HG03432 (cell line): ENCODE measurements at regions not wholly inside any gene's neighbourhood (a gene's known extent, or its start where the extent isn't known, plus 50 kb on each side); places are given as distances from the start of the nearest gene placed in this dataset.
"Not testable (repeated sequence)": the region's sequence is repeated elsewhere in the genome, so short reads cannot be mapped to it uniquely, and the experiment has no call there.

Source experiments
- ATAC-seq: cut with Tn5 transposase; IDR thresholded peaks from one replicate; pipeline ENCODE4 v1.9.1; 2021; ENCODE audit warnings: mild to moderate bottlenecking, moderate library complexity; ENCODE audit not compliant: unreplicated experiment

DNA sequence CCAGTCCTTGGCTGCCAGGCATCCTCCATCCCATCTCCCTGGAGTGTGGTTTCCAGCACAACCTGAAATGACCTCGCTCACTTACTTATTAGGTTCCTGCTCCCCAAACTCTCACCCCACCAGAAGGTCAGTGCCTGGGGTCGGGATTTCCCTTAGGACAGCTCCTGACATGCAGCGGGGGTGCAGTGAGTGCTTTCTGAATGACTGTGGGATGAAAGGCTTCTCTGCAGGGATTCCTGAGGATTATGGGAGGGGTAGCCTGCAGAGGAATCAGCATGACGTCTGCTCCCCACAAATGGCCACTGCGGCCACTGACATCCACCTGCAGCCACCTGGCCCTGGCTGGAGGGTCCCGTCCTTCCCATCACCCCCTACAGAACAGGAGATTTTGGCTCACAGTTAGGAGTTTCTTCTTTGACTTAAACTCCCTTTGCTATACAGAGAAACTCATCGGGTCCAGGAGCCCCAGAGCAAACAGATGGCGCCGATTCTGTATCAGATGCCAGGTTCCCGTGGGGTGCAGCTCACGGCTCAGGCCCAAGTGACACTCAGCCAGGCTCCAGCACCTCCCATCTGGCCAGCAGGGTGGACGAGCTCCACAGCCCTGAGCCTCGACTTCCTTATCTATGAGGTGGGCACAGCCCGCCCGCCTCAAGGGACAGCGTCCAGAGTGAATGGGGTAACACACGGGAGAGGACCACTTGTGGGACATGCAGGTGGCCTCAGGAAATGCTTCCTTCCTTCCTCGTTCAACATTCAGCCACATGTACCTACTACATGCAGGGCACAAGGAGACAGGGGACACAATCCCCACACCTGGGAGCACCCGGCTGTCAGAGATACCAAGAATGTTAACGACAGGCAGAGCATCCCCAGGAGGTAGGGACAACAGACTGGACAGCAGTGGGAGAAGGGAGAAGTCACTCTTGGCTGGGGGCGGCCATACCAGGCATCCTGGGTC, 69.8 kb downstream of the RMI2 start:
- ATAC-seq: no peak

DNA sequence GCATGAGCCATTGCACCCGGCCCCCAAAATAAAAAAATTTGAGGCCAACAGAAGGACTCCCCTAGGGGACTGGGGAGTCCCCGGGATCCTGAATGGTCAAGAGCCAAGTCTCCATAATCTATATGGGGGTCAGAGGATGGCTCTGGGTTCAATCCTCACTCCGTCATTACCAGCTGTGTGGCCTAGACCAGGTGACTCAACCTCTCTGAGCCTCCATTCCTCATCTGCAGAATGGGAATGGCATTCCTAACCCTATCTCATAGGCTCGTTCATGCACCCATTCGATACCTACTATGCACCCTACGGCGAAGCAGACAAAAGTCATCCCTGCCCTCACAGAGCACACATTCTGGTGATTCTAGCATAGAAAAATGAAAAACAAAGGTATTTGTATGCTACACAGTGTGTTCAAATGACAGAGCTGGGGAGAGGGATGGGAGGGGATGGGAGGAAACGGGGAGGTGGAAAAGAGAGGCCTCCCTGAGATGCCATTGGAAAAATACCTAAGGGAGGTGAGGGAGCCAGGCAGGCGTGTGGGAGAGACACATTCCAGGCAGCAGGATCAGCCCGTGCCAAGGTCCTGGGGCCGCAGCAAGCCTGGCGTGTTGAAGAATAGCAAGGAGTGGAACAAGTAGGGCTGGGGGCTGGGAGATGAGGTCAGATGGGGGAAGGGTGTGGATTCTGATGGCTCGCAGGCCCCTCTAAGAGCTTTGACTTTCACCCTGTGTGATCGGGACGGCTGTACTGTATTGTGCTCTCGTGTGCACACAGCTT, 71.2 kb downstream of the RMI2 start:
- no peak for ATAC-seq

DNA sequence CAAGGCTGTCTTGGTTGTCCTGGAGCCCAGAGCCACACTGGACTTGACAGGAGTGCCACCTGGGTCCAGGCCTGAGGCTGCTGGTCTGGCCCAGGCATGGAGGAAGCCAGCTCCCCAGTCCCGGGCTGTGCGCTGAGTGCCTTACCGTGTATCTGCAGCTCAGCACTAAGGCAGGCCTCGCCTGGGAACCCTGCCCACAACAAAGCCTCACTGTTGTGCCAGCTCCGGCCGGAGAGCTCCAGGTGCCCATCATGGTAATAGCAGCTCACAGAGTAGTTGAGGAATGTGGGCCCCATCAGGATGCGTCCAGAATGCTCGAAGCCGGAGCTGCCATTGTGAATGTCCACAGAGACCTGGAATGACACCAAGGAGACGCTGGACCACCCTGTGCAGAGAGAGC, 72.2 kb downstream of the RMI2 start:
- ATAC-seq: no peak

DNA sequence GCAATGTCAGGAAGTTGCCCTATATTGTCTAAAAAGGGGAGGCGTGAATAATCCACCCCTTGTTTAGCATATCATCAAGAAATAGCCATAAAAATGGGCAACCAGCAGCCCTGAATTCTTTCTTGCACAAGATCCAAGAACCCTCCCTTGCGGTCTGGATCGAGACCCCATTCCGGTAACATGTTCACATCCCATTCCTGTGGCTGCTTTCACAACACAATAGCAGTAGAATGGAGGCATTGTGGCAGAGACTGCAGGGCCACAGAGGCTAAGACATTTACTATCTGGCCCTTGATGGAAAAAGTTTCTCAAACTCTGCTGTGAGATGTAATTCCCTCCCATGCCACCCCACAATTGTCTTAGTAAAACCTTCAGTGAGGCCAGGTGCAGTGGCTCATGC, 73.2 kb downstream of the RMI2 start:
- ATAC-seq: no peak

DNA sequence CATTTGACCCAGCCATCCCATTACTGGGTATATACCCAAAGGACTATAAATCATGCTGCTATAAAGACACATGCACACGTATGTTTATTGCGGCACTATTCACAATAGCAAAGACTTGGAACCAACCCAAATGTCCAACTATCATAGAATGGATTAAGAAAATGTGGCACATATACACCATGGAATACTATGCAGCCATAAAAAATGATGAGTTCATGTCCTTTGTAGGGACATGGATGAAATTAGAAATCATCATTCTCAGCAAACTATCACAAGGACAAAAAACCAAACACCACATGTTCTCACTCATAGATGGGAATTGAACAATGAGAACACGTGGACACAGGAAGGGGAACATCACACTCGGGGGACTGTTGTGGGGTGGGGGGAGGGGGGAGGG, 74.8 kb downstream of the RMI2 start:
- ATAC-seq: not testable (repeated sequence)

DNA sequence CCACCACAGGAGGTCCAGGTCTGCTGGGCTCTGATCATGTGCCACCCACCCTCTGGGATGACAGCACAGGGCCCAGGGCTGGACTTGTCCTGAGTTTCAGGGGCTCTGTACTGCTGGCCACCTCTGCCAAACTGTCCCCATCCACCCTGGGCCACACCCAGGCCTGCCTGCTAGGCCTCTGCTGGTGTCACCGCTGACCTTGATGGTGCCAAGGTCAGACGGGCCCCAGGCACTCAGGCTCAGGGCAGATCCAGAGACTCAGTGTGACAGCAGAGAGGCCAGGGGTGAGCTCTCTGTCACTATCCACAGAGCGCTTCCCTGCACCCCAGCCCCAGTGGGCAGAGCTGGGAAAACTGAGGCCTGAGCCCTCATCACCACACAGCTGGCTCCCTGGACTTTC, 75.6 kb downstream of the RMI2 start:
- ATAC-seq: no peak

DNA sequence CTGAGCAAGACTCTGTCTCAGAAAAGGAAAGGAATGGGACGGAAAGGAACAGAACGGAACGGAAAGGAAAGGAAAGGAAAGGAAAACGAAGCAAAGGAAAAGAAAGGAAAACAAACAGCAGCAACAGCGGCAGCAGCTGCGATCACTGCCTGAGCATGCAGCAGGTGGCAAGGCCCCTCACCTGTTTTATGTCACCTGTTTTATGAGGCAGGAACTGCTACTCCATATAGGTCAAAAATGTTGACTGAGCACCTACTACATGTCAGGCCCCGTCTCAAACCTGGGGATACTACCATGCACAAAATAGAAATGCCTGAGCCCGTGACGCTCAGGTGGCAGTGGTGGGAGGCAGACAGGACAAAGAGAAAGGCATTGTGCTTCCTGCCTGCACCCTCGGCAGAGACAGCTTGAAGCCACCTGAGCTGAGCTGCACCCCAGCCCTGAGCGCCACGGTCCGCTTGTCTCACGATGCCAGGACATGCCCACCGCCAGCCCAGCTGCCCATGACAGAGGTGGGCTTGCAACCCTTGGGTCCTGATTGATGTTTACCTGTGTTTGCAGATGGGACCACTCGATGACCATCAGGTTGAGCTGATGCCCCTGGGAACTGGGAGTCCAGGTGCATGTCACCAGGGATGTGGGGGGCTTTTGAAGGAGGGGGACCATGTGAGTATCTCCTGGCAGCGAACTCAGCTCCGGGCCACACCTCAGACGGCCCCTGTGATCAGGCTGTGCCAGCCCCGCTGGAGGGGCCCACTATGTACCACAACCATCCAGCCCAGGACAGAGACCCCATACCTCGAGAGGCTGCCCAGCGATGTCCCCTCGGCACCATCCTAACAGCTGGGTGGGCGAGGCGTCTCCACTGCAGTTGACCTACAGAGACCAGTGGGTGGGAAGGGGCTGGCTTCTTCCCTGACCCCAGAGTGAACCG, 77.4 kb downstream of the RMI2 start:
- no peak for ATAC-seq

DNA sequence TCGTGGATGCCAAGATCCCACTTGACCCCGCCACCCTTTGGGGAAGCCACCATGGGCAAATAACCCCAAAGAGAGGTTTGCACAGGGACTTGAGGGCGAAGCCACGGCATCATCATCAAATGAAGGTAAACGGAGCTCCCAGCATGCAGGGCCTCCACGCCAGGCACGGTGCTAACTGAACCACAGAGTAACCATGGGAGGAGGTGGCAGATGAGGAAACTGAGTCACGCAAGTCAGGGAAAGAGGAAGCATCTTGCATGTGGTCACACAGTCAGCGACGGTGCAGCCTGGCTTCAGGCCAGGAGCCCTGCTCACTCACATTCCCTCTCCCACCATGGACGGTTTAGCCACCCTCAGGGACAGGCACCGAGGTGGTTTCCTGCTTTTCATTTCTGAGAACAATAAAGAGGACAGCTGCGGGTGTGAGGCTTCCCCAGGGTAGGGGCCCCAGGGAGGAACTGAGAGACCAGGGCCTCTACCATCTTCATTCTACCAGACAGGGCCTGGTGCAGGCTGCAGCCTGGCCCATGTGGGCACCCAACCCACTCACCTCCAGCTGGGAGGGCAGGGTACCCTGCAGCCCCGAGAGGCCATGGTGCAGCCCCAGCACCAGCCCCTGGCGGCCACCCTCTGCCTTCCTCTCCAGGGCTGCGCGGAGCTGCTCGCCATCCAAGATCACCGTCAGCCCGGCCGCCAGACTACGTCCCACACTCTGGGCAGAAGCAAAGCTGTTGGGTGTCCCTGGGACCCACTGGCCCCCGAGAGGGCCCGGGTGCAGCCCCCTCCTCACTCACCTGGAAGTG, 78.3 kb downstream of the RMI2 start:
- ATAC-seq: peak; percentile 46

DNA sequence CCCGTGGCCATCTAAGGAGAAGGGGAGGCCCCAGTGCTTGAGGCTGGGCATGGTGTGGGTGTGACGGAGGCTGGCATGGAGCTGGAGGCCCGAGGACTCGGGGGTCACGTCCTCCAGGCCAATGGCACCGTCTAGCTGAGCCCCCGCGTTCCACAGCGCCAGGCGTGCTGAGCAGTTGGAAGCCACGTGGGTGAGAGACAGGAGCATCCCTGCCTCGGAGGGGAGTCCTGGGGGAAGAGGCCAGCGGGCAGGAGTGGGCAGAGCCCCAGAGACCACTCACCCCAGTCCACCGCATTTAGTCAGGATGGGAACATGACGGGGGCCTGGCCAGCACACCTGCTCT, 78.8 kb downstream of the RMI2 start:
- no peak for ATAC-seq

DNA sequence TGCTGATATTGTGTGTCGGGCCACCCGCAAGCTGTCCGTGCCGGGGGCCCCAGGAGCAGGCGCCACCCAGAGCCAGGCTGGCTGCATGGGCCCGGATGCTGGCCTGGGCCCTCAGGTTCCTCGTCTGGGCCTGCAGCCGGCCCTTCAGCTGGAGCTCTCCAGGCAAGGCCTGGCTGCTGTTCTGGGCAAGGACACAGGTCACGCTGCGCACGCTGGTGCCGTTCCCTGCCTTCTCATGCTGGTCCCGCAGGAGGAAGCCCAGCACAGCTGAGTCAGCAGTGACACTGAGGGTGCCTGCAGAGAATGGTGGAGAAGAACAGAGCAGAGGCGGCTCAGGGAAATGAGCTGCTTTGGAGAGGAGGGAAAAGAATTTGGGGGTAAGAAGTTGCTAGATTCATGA, 79.9 kb downstream of the RMI2 start:
- no peak for ATAC-seq

DNA sequence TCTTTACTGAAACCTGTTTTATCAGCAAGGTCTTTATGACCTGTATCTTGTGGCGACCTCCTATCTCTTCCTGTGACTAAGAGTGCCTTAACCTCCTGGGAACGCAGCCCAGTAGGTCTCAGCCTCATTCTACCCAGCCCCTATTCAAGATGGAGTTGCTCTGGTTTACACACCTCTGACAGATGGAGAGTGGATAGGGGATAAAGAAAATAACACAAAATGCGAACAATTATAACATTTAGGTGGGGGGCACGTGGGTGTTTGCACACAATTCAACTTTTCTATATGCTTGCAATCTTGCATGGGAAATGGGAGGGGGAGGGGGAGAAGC, 83.3 kb downstream of the RMI2 start:
- no peak for ATAC-seq

DNA sequence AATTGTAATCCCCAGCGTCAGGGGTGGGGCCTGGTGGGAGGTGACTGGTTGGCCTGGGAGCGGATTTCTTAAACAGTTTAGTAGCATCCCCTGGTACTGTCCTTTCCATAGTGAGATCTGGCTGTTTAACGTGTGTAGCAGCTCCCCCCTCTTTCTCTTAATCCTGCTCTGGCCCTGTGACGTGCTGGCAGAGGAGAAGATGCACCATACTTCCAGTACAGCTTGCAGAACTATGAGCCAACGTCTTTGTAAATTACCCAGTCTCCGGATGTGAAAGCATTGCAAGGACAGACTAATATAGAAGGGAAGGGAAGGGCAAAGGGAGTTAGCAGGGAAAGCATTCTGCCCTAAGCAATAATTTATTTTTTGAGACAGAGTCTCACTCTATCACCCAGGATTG, 83.9 kb downstream of the RMI2 start:
- no peak for ATAC-seq

DNA sequence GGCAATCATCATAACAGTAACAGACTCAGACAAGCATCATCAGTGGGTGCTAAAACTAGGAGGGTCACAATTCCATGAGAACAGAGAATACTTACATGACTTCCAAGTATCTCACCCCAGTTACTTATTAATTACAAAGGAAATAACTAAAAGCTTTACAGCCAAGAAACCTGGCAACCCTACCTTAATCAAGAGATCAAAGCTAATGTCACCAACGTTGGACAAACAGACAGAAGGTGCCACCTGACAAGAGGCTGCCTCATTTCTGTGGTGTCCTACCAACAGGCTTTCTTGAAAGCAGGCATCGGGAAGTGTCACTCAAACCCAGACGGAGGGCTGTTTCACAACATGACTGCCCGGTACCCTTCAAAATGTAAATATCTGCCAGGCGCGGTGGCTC, 84.6 kb downstream of the RMI2 start:
- ATAC-seq: no peak

DNA sequence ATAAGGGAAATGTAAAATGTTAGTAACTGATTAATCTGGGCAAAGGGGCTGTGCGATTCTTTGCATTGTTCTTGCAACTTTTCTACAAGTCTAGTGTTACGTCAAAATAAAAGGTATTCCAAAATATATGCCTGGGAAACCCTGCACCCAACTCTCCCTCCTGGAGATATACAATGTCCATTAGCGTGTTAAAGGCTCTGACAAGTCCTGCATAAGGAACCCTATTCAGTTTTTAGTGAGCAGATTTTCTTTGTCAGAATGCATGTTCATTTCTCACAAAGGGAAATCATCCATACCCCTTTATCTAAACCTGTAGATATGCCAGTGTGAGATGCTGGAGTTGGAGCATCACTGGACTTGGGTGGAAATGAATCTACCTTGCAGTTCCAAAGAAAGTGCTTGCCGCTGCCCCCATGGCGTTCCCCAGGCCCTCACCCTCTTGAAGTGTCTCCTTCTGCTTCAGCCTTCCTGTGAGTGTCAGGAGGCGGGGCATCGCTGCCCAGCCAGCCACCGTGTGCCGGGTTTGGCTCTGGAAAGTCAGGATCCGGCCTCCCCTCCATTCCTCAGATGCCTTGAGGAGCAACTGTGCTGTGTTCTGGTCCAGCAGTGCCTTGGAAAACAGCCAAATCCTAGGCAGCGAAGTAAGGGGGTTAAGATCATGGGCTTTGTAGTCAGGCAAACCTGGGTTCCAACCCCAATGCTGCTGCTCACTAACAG, 85.5 kb downstream of the RMI2 start:
- ATAC-seq: no peak

DNA sequence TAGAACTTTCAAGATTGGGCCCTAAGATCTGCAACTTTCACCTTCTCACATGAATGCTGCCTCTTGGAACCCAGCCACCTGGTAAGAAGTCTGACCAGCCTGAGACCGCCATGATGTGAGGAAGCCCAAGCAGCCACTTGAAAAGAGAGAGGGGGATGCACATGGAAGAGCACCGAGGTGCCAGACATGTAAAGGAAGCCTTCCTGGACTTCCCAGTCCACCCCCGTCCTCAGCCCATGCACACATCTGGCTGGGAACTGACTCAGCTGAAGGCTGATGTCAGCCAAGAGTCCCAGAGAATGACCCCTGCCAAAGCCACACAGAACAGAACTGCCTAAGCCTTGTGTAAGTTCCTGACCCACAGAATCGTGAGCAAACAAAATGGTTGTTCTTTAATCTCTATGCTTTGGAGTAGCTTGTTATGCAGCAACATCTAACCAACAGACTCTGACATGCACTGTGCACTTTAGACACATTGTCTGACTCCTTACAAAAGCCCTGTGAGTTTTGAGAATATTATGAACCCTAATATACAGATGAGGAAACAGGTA, 86.7 kb downstream of the RMI2 start:
- no peak for ATAC-seq

DNA sequence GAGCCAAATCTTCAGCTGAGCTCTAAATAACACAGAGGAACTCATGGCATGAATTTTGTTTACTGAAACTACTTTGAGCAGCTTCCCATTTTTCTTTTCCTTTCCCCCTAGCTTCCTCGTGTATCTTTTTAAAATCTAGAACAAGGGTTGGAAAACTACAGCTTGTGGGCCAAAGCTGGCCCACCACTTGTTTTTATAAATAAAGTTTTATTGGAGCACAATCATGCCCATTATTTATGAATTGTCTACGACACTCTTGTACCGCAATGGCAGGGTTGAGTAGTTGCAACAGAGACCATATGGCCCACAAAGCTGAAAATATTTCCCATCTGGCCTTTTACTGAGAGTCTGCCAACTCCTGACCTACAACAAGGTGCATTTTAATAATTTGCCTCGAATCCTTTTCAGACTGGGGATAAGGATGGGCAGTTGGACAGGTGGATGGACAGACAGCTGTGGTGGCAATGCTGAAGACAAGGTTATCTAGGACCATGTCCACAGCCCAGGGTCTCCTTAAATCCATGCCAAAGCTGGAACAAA, 87.7 kb downstream of the RMI2 start:
- no peak for ATAC-seq

DNA sequence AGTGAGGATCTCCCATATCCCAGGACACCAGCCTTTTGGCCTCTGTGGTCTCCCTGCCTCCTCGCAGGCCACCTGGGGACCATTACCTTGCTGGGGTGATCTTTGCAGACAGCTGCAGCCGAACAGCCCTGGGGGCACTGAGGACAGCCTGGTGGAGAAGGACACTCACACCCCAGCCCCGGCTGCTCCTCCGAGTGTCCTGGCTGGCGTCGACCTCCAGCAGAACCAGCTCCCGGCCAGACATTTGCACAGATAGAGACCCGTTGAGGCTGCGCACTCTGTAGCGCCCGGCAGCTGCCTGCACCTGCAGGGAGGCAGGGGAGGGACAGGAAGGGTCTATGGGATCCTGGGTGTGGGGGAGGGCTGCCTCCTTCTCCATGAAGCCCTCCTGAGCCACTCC, 90.3 kb downstream of the RMI2 start:
- no peak for ATAC-seq

DNA sequence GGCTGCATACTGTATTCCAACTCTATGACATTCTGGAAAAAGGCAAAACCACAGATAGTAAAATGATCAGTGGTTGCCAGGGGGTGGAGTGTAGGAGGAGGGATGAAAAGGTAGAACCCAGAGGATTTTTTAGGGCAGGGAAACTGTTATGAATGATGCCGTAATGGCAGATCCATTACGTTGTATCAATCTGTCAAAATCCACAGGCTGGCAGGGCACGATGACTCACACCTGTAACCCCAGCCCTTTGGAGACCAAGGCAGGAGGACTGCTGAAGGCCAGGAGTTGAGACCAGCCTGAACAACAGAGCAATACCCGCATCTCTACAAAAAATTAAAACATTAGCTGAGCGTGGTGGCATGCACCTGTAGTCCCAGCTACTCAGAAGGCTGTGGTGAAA, 91.8 kb downstream of the RMI2 start:
- ATAC-seq: no peak
